CD4-positive, alpha-beta T cell (primary cell): ENCODE measurements at regions not wholly inside any gene's neighbourhood (a gene's known extent, or its start where the extent isn't known, plus 50 kb on each side); places are given as distances from the start of the nearest gene placed in this dataset.

Experiments
- ATAC-seq: fragments of 200-7000 bp; cut with Tn5 transposase; one replicate; pipeline ENCODE4 v1.10.0; 2022; ENCODE audit warnings: mild to moderate bottlenecking; ENCODE audit not compliant: poor library complexity
- CTCF ChIA-PET: fragments of 350-600 bp; sonication (Branson Sonifier 250); formaldehyde crosslinking; loops from one replicate; lab custom pipeline; 2021; ENCODE audit warnings: antibody characterized with exemption, inconsistent platforms; lab: Charles Lee
- POLR2A ChIA-PET: fragments of 350-600 bp; sonication (Branson Sonifier 250); formaldehyde crosslinking; loops from one replicate; lab custom pipeline; 2021; ENCODE audit warnings: antibody characterized with exemption, inconsistent platforms; lab: Charles Lee
- DNase-seq, 14 experiments: peaks; one replicate each; pipeline ENCODE4 v3.0.0-alpha.2; 2013 to 2020; ENCODE audit warnings: mixed read lengths in 2 of 14
- H3K27ac ChIP-seq, 2 donors: one replicate each; pipeline versions ENCODE4 v1.5.1 to v1.7.0; 2013; ENCODE audit warnings: low read length in 2 of 2, low read depth in 1 of 2, mild to moderate bottlenecking in 1 of 2
- H3K27me3 ChIP-seq, 2 experiments: 1 replicate in 1 of 2; 2 replicates in 1 of 2; pipeline versions ENCODE4 v1.6.1 to v1.7.0; 2013; ENCODE audit warnings: low read length in 2 of 2, control low read depth in 1 of 2, mild to moderate bottlenecking in 1 of 2, moderate library complexity in 1 of 2; ENCODE audit not compliant: insufficient read depth in 2 of 2, control insufficient read depth in 1 of 2
- H3K36me3 ChIP-seq: one replicate; pipeline ENCODE4 v1.6.1; 2013; ENCODE audit warnings: low read length, control low read depth; ENCODE audit not compliant: insufficient read depth
- H3K4me1 ChIP-seq: one replicate; pipeline ENCODE4 v1.6.1; 2013; ENCODE audit warnings: low read length, control low read depth; ENCODE audit not compliant: insufficient read depth
- H3K4me3 ChIP-seq: one replicate; pipeline ENCODE4 v1.5.1; 2013; ENCODE audit warnings: mild to moderate bottlenecking, low read length, moderate library complexity
- H3K9me3 ChIP-seq, 2 experiments: 1 replicate in 1 of 2; 2 replicates in 1 of 2; pipeline versions ENCODE4 v1.6.1 to v1.7.0; 2013; ENCODE audit warnings: low read length in 2 of 2, mild to moderate bottlenecking in 2 of 2, control low read depth in 1 of 2, moderate library complexity in 1 of 2; ENCODE audit not compliant: control insufficient read depth in 1 of 2, insufficient read depth in 1 of 2
- H3K27ac Mint-ChIP-seq: one replicate; pipeline ENCODE4 v1.8.0; 2020; ENCODE audit warnings: mixed read lengths
- H3K27me3 Mint-ChIP-seq: one replicate; pipeline ENCODE4 v1.8.0; 2021; ENCODE audit warnings: mixed read lengths
- H3K36me3 Mint-ChIP-seq: one replicate; pipeline ENCODE4 v1.8.0; 2021; ENCODE audit warnings: low read depth, mixed read lengths
- H3K4me1 Mint-ChIP-seq: one replicate; pipeline ENCODE4 v1.8.0; 2021; ENCODE audit warnings: low read depth, mixed read lengths
- H3K4me3 Mint-ChIP-seq: one replicate; pipeline ENCODE4 v1.8.0; 2020; ENCODE audit warnings: mild to moderate bottlenecking, mixed read lengths
- H3K9me3 Mint-ChIP-seq: one replicate; pipeline ENCODE4 v1.8.0; 2020; ENCODE audit warnings: mixed read lengths
- intact Hi-C, 2 experiments: fragments of 100-400 bp; cut with DNase I in 1 of 2; cut with micrococcal nuclease in 1 of 2; formaldehyde crosslinking; loops; one replicate each; pipeline versions ENCODE4 v1.15.1 to v1.9.0; 2023 to 2025; cut with DNase I, micrococcal nuclease
- TF ChIP-seq, protein P1 (sequence below): fragments of 200-600 bp; IDR thresholded peaks from one replicate; pipeline ENCODE4 v1.8.0; 2022; ENCODE audit warnings: antibody characterized with exemption, mild to moderate bottlenecking

DNA sequence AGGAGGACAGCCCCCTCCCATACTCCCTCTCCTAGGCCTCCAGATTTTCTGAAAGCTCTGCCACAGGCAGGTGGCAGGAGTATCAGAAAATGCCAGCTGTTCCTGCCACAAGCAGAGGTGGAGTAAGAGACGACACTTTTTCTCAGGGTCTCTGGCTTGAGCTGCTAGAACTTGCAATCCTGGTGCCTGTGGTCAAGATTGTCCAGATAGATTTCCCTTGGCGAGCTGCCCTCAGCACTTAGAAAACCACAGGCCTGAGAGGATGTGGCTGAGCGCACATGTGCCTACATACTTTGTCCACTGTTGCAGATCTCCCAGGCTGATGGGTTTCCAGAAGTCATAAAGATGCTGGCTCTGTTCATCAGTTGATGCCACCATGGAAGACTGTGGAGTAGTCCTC lies 65.7 kb upstream of the NAV2 start:
- Mint-ChIP-seq H3K4me3 (no peak overlapping the region), H3K9me3 (no peaks in the 10 kb centered on the region), H3K27me3 (peaks cover 10% of the 10 kb centered on the region), H3K36me3 (no peaks in the 10 kb centered on the region), H3K4me1 (no peaks in the 10 kb centered on the region), H3K27ac (no peak overlapping the region)
- H3K27ac ChIP-seq: no peak overlapping the region
- ChIA-PET CTCF (no interaction called here), POLR2A (no interaction called here)
- H3K27me3 ChIP-seq: peaks cover 0 to 6% of the 10 kb centered on the region in 2 experiments
- TF ChIP-seq, protein P1, sequence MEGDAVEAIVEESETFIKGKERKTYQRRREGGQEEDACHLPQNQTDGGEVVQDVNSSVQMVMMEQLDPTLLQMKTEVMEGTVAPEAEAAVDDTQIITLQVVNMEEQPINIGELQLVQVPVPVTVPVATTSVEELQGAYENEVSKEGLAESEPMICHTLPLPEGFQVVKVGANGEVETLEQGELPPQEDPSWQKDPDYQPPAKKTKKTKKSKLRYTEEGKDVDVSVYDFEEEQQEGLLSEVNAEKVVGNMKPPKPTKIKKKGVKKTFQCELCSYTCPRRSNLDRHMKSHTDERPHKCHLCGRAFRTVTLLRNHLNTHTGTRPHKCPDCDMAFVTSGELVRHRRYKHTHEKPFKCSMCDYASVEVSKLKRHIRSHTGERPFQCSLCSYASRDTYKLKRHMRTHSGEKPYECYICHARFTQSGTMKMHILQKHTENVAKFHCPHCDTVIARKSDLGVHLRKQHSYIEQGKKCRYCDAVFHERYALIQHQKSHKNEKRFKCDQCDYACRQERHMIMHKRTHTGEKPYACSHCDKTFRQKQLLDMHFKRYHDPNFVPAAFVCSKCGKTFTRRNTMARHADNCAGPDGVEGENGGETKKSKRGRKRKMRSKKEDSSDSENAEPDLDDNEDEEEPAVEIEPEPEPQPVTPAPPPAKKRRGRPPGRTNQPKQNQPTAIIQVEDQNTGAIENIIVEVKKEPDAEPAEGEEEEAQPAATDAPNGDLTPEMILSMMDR: no peak
- ATAC-seq (no peak), DNase-seq (no peak)
- H3K9me3 ChIP-seq: no peaks in the 10 kb centered on the region
- no peaks in the 10 kb centered on the region for H3K36me3 ChIP-seq
- no peak overlapping the region for H3K4me3 ChIP-seq
- no peaks in the 10 kb centered on the region for H3K4me1 ChIP-seq
- intact Hi-C loops: no loop called here

DNA sequence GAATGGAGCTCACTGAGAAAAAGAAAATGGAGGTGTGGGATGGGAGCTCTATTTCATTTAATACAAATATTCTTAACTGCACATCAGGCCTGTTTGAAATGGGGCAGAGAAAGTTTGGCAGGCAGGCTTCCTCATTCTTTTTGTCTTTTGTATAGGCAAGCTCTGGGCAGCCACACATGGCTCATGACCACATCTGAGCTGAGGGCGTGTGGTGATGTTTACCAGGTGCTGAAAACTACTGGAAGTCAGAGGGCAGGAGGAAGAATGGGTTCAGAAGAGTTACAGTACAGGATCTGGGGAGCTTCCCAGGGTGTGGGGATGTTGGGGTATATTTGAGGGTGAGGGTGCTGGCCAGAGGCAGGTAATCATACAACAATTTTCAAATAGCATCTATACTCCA lies 66.3 kb upstream of the NAV2 start:
- TF ChIP-seq, protein P1: no peak
- CTCF ChIA-PET: no interaction called here
- no peaks in the 10 kb centered on the region for H3K9me3 ChIP-seq
- H3K4me1 Mint-ChIP-seq: no peaks in the 10 kb centered on the region
- DNase-seq: no peak
- no peak for ATAC-seq
- H3K4me3 ChIP-seq: no peak overlapping the region
- H3K4me1 ChIP-seq: no peaks in the 10 kb centered on the region
- intact Hi-C loops: no loop called here
- POLR2A ChIA-PET: no interaction called here
- H3K4me3 Mint-ChIP-seq: no peak overlapping the region
- H3K36me3 Mint-ChIP-seq: no peaks in the 10 kb centered on the region
- H3K36me3 ChIP-seq: no peaks in the 10 kb centered on the region
- no peak overlapping the region for H3K27ac Mint-ChIP-seq
- no peaks in the 10 kb centered on the region for H3K9me3 Mint-ChIP-seq
- H3K27me3 Mint-ChIP-seq: peaks cover 10% of the 10 kb centered on the region
- no peak overlapping the region for H3K27ac ChIP-seq
- H3K27me3 ChIP-seq: peaks cover 0 to 4% of the 10 kb centered on the region in 2 experiments

DNA sequence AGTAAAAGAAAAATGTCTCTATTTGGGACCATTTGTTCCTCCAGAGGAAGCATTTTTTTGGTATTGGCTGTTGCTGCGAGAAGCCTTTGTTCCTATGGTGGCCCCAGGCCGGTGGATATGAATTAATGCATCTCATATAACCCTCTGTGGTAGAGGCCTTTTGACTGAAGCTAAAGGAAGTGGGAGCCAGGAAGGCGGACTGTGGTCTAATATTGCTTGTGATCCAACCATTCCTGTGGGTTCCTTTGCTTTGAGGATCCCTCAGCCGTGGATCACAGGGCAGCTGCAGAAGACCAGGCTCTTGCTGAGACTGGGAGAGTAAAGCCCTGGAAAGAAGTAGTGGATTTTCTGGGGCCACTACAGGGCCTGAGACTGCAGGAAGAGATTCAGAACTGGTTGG lies 68.3 kb upstream of the NAV2 start:
- no peak for DNase-seq
- Histone ChIP-seq H3K27me3 (no peaks in the 10 kb centered on the region), H3K4me3 (no peak overlapping the region), H3K4me1 (no peaks in the 10 kb centered on the region), H3K27ac (no peak overlapping the region), H3K9me3 (no peaks in the 10 kb centered on the region), H3K36me3 (no peaks in the 10 kb centered on the region)
- no peaks in the 10 kb centered on the region for H3K9me3 Mint-ChIP-seq
- ATAC-seq: no peak
- CTCF ChIA-PET: no interaction called here
- POLR2A ChIA-PET: no interaction called here
- H3K36me3 Mint-ChIP-seq: no peaks in the 10 kb centered on the region
- TF ChIP-seq, protein P1: no peak
- no peak overlapping the region for H3K27ac Mint-ChIP-seq
- H3K27me3 Mint-ChIP-seq: peaks cover 8% of the 10 kb centered on the region
- no peak overlapping the region for H3K4me3 Mint-ChIP-seq
- intact Hi-C loops: no loop called here
- H3K4me1 Mint-ChIP-seq: no peaks in the 10 kb centered on the region
